Keratinocyte (primary cell): ENCODE measurements at regions not wholly inside any gene's neighbourhood (a gene's known extent, or its start where the extent isn't known, plus 50 kb on each side); places are given as distances from the start of the nearest gene placed in this dataset.

Experiments
- CTCF ChIP-seq, 3 experiments: IDR thresholded peaks in 1 of 3; conservative IDR thresholded peaks in 1 of 3; optimal IDR thresholded peaks in 1 of 3; 2 replicates in 2 of 3; 3 replicates in 1 of 3; pipeline versions ENCODE3 to v1.5.1; 2011; ENCODE audit warnings: low read length in 3 of 3, mild to moderate bottlenecking in 3 of 3, moderate library complexity in 2 of 3, control low read depth in 1 of 3, inconsistent platforms in 1 of 3; ENCODE audit not compliant: insufficient read depth in 2 of 3; ENCODE audit errors: extremely low read depth in 1 of 3
- EZH2 ChIP-seq: IDR thresholded peaks from one replicate; pipeline ENCODE4 v1.6.1; 2012; ENCODE audit warnings: inconsistent platforms, mild to moderate bottlenecking, low read length, moderate library complexity

GRCh38 chr13:44088411-44088810 is 208.7 kb downstream of the LACC1 start:
- TF ChIP-seq CTCF (optimal IDR thresholded peaks at IDR 0.05 in 1 of 3, IDR thresholded peaks at IDR 0.05 in 1 of 3, conservative IDR thresholded peaks at IDR 0.05 in 1 of 3; ENCODE audit: extremely low read depth in 1 of 3, insufficient read depth in 2 of 3, low read length in 3 of 3) (no peak), EZH2 (no peak)
